GOT3 (cell line): ENCODE measurements at regions not wholly inside any gene's neighbourhood (a gene's known extent, or its start where the extent isn't known, plus 50 kb on each side); places are given as distances from the start of the nearest gene placed in this dataset.
"Not testable (repeated sequence)": the region's sequence is repeated elsewhere in the genome, so short reads cannot be mapped to it uniquely, and the experiment has no call there.

Experiments
- DNase-seq: peaks from one replicate; lab custom pipeline; 2025; ENCODE audit warnings: mixed read lengths; lab: John Stamatoyannopoulos, UW

DNA sequence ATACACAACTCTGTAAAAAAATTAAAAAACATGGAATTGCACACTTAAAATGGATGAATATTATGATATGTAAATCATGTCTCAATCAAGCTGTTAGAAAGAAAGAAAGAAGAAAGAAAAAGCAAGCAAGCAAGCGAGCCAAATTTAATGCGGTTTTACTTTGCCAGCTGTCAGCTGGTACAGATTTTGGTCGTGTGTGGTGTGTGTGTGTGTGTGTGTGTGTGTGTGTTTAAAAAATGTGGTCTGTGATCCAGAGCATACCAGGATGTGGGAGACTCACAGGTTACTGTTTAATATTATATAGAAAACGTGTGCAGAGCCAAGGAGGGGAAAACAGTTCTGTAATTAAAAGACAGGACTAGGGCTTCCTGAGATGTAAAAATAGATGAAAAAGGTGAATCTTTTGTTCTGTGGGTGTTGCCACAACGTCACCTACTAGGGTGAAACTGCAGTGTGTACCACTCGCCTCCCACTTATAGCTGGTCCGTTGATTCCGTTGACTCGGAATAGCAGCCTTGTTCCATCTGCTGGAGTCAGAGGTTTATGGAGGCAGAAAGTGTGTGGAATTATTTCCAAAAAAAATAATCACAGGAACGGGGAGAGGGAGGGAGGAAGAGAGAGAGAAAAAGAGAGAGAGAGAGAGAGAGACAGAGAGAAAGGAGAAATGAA is 197.7 kb downstream of the BCAS1 start:
- no peak for DNase-seq

DNA sequence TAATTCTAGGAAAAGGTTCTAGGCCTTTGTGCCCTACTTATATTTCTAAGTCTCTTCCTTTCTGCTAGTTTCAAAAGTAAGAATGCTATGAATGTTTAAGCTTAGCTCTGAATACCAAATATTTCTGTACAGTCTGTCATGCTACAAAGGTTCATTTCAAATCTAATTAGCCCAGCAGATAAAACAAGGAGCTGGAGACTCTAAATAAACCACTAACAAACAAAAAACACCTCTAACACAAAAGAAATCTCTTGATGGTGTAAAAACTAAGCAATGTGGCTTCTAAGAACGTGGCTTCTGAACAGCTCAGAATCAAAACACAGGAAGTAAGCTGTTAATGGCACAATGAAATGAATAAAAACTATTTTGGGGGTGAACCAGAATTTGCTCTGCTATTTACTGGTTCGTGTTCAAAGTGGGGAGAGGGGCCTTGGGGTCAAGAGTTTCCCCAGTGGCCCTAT is 198.3 kb downstream of the BCAS1 start:
- DNase-seq: no peak

DNA sequence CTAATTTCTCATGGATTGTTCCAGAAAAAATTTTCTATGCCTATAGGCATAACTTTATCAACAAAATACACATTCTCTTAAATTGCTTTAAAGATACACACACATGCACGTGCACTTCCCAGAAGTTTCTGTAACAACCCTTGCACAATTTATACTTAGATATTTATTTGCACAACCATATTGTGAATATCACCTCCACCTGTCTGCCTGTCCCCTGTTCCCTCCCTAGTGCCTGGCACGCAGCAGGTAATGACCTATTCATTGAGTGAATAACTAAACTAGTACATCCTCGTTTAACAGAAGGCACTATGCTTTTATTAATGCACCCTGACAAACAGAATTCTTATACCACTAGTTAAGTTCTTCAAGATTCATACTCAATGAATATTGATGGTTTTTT is 198.9 kb downstream of the BCAS1 start:
- no peak for DNase-seq

- no peak for DNase-seq
Observed at GRCh38 chr20:53870426-53871315, 199.7 kb downstream of the BCAS1 start.

GRCh38 chr20:53869466-53870258 is 200.7 kb downstream of the BCAS1 start:
- no peak for DNase-seq

- DNase-seq: no peak
Observed at GRCh38 chr20:53867741-53868351, 202.5 kb downstream of the BCAS1 start.

DNA sequence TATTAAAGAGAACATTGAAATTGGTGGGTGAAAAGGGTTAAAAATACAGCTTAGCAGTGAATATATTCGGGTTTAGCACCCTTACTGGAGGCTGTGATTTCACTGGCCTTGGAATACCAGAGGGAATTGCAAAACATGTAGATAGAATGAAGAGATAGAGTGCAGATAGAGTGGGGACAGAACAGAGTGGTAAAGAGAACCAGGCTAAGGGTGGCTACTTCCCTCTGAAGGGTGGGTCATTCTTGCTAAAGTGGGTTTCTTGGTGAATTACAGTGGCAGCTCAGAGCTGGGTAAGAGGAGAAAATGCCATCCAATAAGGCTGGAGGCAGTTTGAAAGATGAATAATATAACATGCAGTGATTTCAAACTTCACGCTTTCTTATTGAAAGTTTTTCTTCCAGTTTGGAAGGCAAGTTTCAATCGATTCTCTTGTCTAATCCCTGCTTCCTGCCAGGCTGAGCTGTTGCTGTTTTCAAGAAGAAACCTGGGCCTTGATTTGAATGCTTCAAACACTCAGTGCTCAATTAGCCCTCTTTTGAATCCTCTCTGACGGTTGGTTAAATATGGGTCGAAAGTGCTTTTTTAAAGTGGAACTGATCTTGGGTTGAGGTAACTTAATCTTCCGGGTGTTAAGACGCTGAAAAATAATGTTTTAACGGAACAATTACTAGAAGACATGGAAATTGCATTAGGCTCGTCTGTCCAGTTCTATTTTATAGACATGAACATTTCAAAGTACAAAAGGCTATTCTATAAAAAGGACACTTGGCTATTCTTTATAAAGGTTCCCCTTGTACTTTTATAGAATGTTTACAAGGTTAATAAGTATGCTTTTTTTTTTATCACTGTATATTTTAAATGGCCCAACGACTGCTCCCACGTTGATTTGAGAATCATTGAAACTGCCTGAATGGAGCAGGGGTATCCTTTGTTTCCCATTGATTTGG is 203.3 kb downstream of the BCAS1 start:
- DNase-seq: no peak

DNA sequence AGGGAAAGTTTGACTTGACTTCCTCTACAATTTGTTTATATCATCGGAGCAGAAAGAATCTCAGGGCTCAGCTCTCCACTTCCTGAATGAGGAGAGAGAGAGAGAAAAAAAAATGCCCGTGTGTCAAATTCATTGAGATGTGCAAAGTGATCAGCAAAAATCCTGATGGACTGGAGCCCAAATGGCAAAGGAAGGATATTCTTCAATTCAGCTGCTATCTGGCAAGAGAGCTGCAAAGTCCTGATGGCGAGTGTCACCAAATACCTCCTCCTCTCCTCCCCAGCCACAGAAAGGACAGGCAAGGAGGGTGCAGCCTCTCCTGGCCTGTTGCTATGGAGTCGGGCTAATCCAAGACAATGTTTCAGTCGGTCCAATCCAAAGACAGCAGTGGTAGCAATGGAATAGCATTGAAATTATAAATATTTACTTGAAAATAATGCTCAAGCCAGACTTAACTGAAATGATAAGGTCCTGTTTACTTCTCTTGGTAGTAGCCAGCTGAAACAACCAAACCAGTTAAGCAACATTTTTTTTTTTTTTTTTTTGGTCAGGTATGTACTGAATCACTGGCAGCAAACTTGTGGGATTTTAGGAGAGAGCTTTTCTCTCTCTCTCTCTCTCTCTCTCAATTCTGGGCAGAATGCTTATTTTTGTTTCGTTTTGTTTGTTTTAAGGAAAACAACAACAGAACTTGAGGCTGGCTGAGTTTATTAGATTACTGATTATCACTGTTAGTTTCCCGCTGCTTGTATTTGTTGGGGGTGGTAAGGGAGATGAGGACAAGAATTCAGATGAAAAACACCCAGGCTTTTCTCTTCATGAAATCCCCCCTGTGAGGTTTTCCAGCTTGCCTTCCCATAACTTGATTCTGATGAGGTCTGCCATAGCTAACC is 204.2 kb downstream of the BCAS1 start:
- no peak for DNase-seq

- not testable (repeated sequence) for DNase-seq
Observed at GRCh38 chr20:53864765-53865683, 205.4 kb downstream of the BCAS1 start.

DNA sequence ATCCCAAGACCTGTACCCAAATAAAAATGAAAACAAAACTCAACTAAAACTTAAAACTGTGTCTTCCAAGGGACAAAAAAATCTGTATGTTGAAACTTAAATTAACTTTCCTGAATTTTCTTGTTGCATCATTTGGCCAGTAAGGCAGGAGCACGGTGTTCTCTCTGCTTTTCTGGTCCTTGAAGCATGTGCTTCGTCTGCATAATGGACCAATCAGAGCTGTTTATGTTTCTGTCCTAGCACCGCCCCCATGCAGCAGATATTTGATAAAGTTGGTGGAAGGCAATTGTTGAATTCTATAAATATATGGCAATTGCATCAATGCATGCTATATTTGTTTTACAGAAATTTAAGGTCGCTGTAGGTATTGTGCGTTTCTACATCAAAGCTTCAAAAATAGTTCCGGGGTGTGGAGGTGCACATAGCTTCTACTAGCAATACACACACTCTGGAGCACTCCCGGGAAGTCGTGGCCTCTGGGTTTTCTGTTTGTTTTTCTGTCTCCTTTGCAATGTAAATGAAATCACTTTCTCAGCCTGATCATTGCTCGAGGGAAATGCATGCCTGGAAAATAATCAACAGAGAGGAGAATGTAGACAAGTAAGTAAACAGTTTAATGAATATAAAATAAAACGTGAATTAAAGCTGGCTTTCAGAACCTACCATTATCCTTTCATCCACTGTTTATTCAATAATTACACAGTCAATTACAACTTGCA is 206.3 kb downstream of the BCAS1 start:
- DNase-seq: not testable (repeated sequence)

DNA sequence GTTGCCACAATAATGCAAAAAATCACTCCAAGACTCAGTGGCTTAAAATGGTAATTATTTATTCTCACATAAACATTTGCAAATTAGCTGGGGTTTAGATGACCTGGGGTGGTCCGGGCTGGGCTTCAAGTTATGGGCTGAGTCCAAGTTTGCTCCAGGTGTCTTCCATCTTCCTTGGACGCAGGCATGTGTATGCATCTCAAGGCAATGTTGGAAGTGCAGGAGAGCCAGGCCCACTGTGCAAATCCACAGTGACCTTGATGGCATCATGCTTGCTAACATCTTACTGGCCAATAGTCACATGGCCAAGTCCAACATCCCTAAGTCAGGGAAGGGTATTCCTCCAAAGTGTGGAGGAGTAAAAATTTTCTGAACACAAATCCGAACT is 206.9 kb downstream of the BCAS1 start:
- DNase-seq: not testable (repeated sequence)

DNA sequence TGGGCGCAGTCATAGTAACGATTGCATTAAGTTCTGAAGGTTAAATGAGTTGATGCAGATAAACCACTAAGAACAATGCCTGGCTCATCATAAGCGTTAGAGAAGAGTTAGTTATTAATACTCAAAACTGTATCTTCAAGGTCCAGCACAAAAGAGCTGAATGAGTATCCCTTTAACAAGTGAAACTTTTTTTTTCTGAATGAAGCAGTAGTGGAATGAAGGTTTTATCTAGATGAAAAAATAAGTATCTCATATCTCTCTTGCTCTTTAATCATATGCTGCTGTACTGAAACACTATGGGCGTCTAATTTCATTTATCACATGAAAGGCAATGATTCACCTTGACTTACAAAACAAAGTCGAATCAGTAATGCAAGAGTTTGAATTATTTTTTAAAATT is 207.4 kb downstream of the BCAS1 start:
- DNase-seq: not testable (repeated sequence)

DNA sequence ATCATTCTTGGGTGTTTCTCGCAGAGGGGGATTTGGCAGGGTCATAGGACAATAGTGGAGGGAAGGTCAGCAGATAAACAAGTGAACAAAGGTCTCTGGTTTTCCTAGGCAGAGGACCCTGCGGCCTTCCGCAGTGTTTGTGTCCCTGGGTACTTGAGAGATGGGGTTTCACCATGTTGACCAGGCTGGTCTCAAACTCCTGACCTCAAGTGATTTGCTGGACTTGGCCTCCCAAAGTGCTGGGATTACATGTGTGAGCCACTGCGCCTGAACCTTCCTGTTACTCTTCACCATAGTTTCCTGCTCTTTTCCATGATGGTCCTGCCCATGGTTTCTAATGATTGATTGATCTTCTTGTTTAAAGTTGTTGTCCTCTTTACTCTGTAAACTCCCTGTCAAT is 207.9 kb downstream of the BCAS1 start:
- DNase-seq: not testable (repeated sequence)

GRCh38 chr20:53862136-53862397 is 208.3 kb downstream of the BCAS1 start:
- not testable (repeated sequence) for DNase-seq

DNA sequence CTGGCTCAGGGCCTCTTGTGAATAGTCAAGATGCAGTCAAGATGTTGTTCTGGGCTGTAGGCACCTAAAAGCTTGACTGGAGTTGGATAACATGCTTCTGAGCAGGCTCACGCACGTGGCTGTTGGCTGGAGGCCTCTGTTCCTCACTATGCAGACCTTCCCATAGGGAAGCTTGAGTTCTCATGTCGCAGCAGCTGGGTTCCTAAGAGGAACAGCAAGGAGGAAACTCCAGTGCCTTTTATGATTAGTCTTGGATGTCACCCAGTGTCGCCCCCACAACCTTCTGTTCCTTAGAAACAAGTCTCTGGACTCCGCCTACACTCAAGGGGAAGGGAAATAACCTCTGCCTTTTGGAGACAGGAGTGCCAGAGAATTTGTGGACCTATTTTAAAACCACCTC is 210.7 kb downstream of the BCAS1 start:
- DNase-seq: no peak

DNA sequence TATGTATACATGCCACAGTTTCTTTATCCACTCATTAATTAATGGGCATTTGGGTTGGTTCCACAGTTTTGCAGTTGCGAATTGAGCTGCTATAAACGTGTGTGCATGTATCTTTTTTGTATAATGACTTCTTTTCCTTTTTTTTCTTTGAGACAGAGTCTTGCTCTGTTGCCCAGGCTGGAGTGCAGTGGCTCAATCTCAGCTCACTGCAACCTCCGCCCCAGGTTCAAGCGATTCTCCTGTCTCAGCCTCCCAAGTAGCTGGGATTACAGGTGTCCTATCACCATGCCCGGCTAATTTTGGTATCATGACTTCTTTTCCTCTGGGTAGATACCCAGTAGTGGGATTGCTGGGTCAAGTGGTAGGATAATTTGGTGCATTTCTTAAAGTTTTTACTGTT is 211.4 kb downstream of the BCAS1 start:
- DNase-seq: not testable (repeated sequence)

- not testable (repeated sequence) for DNase-seq
Observed at GRCh38 chr20:53858516-53858915, 211.9 kb downstream of the BCAS1 start.

- no peak for DNase-seq
Observed at GRCh38 chr20:53857723-53858236, 212.6 kb downstream of the BCAS1 start.
